HL-60/S4 (cell line): ENCODE measurements at regions not wholly inside any gene's neighbourhood (a gene's known extent, or its start where the extent isn't known, plus 50 kb on each side); places are given as distances from the start of the nearest gene placed in this dataset.

ENCODE experiments used
- in situ Hi-C: fragments of 300-500 bp; cut with MboI; formaldehyde crosslinking; loops from 2 replicates; pipeline ENCODE4 v1.14.3; 2022; ENCODE audit warnings: low sequenced_read_pairs

GRCh38 chr5:68646144-68646543, 430.6 kb downstream of the PIK3R1 start:
- in situ Hi-C loops, result no loop called here

- in situ Hi-C loops, result no loop called here
These were observed 432.2 kb downstream of the PIK3R1 start for GRCh38 chr5:68647743-68648142.

- in situ Hi-C loops, result no loop called here
These were observed 433.6 kb downstream of the PIK3R1 start for GRCh38 chr5:68648944-68649857.

- in situ Hi-C loops, result no loop called here
These were observed 437.0 kb downstream of the PIK3R1 start for GRCh38 chr5:68652534-68652965.

- in situ Hi-C loops, result no loop called here
These were observed 437.9 kb downstream of the PIK3R1 start for GRCh38 chr5:68653471-68653870.

- in situ Hi-C loops, result no loop called here
These were observed 436.5 kb upstream of the SLC30A5 start for GRCh38 chr5:68657055-68657961.

- in situ Hi-C loops, result no loop called here
These were observed 434.9 kb upstream of the SLC30A5 start for GRCh38 chr5:68658810-68659372.

- in situ Hi-C loops, result no loop called here
These were observed 433.9 kb upstream of the SLC30A5 start for GRCh38 chr5:68659881-68660280.

- in situ Hi-C loops, result no loop called here
These were observed 432.6 kb upstream of the SLC30A5 start for GRCh38 chr5:68661237-68661636.

- in situ Hi-C loops, result no loop called here
These were observed 431.0 kb upstream of the SLC30A5 start for GRCh38 chr5:68662804-68663307.

GRCh38 chr5:68669864-68670575, 423.8 kb upstream of the SLC30A5 start:
- in situ Hi-C loops, result no loop called here

GRCh38 chr5:68673106-68673822, 420.6 kb upstream of the SLC30A5 start:
- in situ Hi-C loops, result no loop called here

GRCh38 chr5:68673823-68674180, 420.0 kb upstream of the SLC30A5 start:
- in situ Hi-C loops, result no loop called here

GRCh38 chr5:68679041-68679440, 414.8 kb upstream of the SLC30A5 start:
- in situ Hi-C loops, result no loop called here

GRCh38 chr5:68680366-68680765, 413.4 kb upstream of the SLC30A5 start:
- in situ Hi-C loops, result no loop called here

GRCh38 chr5:68681929-68682328, 411.9 kb upstream of the SLC30A5 start:
- in situ Hi-C loops, result no loop called here

GRCh38 chr5:68682400-68683160, 411.2 kb upstream of the SLC30A5 start:
- in situ Hi-C loops, result no loop called here

- in situ Hi-C loops, result no loop called here
These were observed 410.2 kb upstream of the SLC30A5 start for GRCh38 chr5:68683632-68684036.

- in situ Hi-C loops, result no loop called here
These were observed 408.0 kb upstream of the SLC30A5 start for GRCh38 chr5:68685863-68686262.
